Skin of body (tissue), 1 donor: ENCODE measurements at regions not wholly inside any gene's neighbourhood (a gene's known extent, or its start where the extent isn't known, plus 50 kb on each side); places are given as distances from the start of the nearest gene placed in this dataset.

Experiments
- DNase-seq: peaks from one replicate; lab custom pipeline; 2025; lab: John Stamatoyannopoulos, UW

DNA sequence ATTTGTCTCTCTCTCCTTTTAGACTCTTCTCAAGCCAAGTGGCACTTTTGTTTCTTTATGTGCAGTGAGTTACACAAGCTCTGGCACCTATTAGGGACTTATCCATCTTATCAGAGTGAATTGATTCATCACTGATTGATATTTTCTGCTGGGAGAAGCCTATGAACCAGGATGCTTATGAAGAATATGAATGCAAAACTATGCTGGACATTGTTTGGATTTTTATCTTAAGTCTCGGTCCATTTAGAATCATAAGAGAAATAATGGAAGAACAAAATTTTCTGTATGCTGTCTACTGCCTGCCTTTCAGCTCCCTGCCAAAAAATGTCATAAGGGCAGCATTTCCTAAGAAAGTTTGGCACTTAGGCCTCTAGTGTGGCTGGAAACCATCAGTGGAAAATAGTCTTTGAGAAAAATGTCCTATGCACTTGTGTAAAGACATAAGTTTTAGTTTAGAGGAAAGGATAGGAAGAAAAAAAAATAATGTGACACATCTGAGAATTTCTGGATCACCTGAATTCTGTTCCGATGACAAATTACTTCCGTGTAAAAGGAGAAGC lies 365.7 kb upstream of the MAD2L1 start:
- DNase-seq, result peak; percentile 40

DNA sequence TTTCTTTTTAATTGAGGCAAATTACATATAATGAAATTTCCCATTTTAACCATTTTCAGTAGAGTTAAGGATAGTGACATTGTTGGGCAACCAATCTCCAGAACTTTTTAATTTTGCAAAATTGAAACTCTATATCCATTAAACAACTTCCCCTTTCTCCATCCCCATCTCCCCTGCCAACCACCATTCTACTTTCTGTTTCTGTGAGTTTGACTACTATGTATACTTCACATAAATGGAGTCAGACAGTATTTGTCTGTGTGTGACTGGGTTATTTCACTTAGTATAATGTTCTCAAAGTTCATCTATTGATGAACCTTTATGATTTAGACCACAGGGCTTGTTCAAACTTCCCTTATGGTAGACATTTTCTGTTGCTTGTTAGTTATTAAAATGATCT lies 364.5 kb upstream of the MAD2L1 start:
- DNase-seq, result no peak

DNA sequence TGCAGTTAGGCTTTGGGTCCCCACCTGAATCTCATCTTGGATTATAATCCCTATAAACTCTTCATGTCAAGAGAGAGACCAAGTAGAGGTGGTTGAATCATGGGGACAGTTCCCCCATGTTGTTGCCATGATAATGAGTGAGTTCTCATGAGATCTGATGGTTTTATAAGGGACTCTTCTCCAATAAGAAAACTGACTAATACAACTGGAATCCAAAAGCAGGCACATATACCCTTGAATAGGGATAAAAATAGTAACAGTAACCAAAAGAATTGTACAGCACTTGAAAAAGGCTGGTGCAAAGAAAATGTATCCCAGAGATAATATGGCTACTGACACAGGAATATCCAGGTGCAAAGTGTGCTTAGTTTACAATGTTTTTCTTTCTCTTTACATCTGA lies 351.5 kb upstream of the MAD2L1 start:
- DNase-seq, result no peak

DNA sequence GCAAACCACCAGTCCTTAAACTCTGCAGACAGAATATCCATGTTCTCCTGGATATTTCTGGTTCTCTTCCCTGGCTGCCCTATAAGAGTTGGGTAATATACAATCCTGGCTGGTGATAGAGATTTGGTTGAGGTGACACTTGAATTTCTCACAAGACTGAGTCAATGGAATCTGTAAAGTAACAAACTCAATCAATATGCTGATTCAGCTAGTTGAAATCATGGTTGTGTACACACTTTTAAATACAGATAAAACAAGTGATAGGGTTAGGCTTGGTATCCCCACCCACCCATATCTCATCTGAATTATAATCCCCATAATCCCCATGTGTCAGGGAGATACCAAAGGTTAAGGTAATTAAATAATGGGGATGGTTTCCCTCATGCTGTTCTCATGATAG lies 349.2 kb upstream of the MAD2L1 start:
- DNase-seq, result no peak

DNA sequence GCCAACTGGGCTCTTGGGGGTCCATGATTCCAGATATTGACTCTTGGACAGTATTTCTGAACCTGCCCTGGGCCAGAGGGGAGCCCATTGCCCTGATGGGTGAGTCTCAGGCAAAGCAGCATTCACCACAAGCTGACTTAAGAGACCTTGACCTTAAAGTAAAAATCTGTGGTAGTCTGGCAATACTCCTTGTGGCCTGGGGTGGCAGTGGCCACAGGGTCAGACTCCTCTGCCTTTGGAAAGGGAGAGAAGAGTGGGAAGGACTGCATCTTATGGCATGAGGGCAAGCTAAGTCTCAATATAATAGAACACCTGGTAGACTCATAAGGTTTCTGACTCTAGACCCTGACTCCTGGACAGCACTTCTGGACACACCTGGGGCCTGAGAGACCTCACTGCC lies 340.3 kb upstream of the MAD2L1 start:
- DNase-seq, result no peak

DNA sequence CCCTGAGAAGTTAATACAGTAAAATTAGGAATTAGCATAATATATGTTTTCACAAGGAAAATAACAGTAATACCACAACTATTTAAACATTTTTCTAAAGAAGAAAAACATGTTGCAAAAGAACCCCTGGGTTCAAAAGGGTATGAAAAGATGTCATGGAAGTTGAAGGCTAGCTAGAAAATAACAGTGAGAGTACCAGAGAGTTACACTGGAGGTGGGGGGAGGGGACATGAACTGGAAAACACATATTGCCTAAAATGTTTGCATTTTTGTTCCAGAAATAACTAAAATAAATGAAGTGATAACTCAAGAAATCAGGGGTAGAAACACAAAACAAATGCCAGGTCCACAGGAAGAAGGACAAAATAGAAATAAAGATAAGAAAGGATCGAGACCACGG lies 336.6 kb upstream of the MAD2L1 start:
- DNase-seq, result no peak

DNA sequence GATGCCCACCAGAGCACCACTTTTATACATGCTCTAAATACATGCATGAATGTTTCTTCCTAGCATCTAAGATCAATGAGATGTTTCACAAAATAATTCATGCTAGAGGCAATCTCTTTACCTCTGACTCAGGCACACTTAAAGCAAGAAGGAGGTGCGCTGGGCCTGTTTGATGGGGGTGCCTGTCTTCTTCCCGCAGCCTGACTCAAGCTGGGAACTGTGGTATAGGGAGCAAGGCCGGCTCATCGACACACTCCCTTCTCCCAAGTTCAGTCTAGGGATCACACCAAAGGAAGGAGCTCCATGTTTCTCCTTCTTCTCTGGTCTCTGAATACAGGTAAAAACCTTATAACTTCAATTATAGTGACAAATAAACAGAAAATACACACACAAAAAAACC lies 333.8 kb upstream of the MAD2L1 start:
- no peak for DNase-seq

DNA sequence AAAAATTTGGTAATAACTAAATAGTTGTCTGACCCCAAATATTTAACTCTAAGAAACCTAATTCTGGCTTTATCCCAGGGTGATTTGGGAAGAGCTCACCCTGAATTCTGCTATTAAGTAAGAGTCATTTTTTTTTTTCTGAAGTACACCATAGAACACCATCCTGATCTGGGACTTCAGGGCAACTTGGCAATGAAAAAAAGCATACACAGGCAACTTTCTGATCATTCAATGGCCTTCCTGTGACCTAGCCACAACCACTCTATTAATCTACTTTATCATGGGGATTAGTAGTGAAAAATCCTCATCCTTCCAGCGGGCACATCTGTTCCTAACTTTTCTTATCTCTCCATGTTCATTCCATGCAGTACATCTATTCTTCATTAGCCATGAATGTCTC lies 333.2 kb upstream of the MAD2L1 start:
- no peak for DNase-seq

DNA sequence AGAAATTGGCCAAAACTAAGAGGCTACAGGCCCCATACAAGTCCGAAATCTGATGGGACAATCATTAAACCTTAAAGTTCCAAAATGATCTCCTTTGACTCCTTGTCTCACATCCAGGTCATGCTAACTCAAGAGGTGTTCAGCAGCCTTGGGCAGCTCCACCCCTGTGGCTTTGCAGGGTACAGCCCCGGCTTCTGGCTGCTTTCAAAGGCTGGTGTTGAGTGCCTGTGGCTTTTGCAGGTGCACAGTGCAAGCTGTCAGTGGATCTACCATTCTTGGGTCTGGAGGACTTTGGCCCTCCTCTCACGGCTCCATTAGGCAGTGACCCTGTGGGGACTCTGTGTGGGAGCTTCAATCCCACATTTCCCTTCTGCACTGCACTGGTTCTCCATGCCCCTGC lies 329.1 kb upstream of the MAD2L1 start:
- no peak for DNase-seq

DNA sequence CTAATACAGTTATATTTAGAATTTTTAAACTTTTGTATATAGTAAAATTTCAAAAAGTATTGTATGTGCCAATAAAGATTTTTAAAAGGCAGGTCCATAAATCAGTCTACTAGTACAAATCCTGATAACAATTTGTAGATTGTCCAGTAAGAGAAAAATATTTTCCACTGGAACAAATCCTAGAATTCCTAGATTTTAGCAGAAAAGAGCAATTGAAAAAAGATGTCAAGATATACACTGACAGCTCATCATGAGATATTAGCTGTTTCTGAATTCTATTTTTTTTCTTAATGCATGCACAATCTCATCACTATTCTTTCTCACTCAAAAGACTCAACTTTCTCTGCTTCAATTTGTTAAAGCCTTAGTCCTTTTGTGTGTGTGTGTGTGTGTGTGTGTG lies 289.2 kb upstream of the MAD2L1 start:
- peak; percentile 62 for DNase-seq

DNA sequence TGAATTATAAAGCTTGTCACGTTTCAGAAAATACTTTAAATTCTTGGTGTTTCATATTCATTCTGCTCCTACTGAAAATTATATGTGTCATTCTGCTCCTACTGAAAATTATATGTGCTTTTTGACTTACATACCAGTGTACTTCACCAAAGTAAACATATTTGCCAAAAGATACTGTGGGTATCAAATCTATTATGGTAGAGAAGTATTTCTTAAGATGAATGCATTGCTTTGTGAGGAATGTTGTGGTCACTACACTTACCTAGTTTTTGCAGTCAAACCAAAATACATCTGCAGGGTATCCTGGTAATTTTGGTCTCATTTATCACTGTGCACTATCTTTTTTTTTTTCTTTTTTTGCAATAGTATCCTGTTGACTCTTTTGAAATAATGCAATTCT lies 287.7 kb upstream of the MAD2L1 start:
- DNase-seq, result no peak

DNA sequence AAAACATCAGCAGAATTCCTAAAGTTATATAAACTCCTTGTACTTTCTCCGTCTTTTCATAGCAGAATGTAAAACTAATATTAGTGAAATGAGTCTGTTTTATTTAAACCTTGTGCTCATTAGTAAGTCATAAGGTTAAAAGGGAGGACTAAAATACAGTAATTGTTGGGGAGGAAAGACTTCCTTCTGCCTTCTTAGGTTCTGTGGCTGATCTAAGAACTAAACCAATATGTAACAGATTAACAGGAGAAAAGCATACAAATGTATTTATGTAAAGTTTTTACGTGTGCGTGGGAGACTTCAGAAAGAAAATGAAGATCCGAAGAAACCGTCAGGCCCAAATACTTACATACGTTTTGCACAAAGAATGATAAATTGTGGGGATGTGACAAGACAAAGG lies 286.6 kb upstream of the MAD2L1 start:
- DNase-seq, result no peak

DNA sequence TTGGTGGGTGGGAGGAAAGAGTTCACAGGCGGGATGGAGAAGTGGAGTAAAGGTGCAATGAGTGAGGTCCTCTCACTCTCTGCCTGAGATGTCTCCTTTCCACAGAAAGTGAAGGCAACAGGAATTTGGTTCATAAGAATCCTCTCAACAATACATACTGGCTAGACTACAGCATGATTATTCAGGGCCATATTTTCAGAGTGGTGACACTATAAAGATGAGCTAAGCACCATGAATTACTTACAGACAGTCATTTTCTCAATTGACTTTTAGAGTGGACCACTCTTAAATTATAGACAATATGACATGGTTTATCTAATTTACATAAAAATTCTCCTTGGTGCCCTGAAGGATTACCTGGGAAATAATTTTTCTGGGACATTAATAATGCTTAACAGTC lies 286.1 kb upstream of the MAD2L1 start:
- no peak for DNase-seq

DNA sequence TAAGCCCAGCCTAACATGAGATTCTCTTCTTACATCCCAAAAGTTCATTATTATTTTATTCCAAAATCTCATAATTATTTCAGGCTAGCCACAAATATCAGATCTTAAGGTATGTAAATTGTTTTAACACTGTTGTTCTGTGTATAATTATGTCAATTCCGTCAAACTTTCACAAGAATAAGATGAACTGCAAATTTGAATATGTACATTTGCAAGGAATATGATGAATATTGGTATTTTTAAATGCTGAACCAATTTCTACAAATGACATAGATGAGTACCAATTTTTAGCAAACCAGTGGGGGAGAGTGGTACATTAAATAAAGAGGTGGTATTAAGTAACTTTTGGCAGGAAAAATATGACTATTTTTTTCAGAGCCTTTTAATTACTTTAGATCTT lies 282.3 kb upstream of the MAD2L1 start:
- no peak for DNase-seq

DNA sequence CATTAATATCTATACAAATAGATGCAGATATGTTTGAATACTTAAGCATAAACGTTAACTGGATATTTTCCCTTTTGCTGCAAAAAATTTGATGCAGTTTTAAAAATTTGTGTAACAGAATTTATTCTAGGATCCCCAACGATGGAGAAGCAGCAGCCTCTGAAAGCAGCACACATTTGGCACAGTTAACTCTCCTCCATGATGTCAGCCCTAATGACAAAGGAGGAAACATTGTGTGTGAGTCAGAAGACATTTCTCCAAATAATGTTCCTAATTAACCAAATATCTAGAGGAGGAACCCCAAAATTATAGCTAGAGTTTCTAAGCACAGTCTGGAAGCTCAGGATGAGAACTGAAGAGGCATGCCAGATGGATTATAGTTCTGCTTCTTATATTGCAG lies 281.9 kb upstream of the MAD2L1 start:
- DNase-seq, result peak; percentile 9

DNA sequence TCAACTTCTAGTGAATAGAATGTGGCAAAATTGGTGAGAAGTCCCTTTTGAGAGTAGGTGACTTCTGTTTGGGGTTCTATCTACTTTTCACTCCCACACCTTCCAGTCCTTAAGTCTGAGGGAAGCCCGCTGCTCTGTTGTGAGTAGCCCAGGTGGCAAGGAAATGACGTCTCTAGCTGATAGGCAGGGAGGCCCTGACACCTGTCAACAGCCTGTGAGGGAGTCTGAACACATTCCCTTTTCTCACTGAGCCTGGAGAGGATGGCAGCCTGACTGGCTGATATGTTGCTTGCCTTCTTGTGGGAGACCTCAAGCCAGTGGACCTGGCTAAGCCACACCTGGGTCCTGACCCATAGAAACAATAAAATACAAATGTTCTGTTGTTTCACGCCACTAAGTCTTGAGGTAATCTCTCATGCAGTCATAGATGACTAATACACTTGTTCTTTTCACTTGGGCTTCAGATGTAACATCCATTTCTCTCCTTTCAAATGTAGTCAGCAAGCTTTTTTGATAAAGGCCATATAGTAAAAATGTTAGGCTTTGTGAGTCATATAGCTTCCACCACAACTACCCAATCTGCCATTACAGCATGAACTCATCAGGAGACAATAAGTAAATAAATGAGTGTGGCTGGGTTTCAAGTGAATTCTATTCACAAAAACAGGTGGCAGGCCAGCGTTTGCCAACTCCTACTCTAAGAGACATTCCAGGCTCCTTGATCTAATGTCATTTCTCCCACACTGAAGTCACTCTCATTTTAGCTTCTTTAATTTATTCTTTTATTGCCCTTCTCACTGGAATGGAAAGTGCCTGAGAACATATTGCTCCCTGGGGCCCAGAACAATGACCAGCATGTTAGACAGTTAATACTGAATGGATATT lies 265.1 kb upstream of the MAD2L1 start:
- DNase-seq, result no peak

DNA sequence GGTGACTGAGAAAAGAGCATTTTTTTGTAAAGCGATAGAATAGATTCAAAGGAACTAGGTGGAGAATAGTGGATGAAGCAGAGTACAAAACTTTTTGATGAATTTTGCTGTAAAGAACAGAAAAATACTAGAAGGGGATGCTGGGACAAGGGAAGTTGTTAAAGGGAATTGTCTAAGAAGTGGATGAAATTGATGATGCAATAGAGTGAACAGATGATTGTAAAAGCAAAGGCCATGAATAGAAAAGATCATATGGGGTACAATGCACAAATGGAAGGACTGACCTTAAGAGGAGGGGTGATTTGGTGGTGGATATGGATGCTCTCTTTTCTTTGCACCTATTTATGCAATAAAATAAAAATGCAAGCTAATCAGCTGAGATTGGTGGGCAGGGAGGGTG lies 262.7 kb upstream of the MAD2L1 start:
- no peak for DNase-seq

DNA sequence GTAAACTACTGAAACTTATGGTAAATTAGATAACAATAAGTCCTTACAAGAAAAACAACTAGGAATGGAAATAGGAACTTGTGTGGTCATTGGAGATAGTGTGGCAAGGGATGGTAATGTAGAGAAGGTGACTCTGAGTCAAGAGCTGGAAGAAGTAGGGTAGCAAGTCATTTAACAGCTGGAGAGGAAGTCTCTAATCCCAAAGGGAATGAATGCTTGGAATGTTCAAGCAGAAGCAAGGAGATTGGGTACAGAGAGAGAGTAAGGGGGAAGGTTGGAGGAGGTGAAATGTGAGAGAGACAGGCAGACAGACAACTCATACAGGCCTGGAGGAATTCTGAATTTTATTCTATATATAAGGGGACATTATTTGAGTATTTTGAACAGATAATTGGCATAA lies 260.6 kb upstream of the MAD2L1 start:
- no peak for DNase-seq

DNA sequence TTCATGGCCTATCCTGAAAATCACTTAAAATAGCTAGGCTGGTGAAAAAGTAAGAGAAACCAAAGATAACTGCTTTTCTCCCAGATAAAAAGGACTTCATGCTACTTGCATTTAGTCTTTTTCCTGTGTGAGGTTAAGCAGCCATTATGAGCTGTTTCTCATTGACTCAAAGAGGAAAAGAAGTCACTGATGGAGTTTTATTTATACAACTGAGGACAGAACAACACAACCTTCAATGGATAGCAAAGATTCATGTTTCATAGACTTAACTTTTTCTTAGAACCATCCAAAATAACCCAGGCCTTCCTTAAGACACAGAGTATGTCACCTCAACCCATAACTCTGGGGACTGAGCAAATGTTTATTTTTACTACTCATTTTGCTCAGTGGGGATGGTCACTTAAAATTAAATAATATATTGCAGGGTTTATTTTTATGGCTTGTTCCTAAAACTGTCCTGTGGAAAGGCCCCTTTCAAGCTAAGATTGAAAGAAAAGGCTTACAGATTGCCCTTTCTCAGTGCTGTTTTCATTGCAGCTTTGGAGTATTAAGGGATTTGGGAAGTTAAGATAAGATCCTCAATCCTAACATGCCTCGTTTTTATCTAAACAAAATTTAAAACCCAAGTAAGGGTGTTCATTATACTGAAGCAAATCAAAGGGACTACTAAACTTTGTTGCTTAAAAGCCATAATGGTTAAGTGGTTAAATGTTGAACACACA lies 252.6 kb upstream of the MAD2L1 start:
- DNase-seq, result no peak

DNA sequence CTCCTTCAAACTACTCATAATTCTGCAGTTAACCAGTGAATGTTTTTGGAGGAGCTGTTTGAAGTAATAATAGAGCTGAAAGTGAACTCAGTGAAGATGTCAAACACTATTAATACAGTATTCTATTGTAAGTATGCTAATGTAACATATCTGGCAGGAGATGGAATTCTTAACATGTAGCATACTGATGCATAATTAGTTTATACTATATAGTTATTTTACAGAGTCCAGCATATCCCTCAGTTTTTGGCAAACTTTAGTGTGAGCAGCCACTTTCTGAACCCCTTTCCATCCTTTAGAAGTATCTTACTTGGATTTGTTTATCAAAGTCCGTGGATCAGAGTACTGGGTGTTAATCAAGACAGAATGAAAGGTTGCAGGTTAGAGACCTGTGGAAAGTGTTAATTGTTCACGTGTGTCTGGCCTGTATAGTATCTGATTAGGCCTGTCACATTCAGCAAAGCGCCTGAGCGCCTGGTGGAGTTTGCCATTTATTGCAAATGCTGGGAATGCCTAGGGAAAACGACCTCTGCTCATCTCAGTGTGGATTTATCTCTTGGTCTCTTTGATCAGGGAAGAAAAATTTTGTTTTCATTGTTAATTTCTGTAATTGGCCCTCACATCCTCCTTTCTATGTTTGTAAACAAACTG lies 251.7 kb upstream of the MAD2L1 start:
- no peak for DNase-seq

DNA sequence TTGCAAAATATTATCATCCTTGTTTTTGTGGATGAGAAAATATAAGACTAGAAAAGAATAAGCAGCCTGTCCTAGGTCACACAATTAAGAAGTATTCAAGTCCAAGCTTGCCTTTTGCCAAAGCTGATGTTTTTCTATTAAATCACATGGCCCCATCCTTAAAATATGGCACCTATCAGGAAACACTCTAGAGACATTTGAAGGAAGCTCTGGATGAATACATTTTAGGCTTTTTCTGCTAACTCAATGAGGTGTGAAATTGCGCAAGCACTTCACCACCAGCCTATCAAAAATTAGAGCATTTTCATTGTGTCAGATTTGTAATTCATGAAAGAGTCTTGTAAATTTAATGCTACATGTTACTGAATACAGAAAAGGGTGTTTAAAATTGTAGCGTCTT lies 251.1 kb upstream of the MAD2L1 start:
- no peak for DNase-seq

DNA sequence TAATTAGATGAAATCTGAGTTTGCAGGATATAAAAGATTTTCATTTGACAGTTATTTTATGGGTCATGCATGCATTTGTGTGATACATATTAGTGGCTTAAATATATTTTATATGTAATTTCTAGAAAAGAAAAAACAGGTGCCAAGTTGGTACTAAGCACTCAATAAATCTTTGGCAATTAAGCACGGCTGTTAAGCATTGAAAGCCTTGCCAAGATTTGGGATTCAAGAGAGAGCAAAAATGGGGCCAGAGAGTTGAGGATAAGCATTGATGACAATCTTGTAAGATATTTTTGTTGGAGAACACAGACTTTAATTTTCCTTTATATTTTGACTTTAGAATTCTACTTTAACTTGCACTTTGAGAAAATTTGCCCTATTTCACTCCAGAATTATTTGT lies 249.8 kb upstream of the MAD2L1 start:
- DNase-seq, result no peak
